ENCODE measurements at regions not wholly inside any gene's neighbourhood (a gene's known extent, or its start where the extent isn't known, plus 50 kb on each side); places are given as distances from the start of the nearest gene placed in this dataset.
"Not testable (repeated sequence)": the region's sequence is repeated elsewhere in the genome, so short reads cannot be mapped to it uniquely, and the experiment has no call there.

DNA sequence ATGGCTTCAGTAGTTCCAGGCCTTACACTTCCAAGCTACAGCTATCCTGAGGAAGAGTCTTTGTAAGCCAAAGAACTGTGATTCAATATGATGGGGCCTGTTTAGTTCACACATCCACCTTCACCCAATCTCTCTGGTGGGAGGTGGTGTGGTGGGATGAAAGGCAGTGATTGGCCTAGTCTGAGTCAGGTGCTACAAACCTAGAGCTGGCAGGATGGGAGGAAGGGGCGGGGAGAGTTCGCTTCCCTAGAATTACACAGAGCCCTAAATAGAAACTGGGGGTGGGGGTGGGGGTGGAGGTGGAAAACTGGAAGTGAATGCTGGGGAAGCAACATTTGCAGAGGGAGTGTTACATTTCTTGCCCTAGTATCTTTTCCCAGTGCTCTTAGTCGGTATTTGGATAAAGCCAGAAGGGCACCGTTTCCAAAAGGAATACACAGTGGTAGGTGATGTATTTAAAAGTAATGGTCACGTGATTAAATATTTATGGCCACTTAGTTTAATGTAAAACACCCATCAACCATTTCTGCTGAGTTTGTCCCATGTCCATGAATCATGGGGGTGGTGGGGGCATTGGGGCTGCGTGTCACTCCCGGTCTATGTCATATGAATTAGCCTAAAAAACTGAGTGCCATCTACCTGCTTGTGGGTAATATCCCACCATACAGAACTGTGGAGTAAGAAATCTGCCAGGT is 247.6 kb upstream of the PROK2 start:
- TF ChIP-seq, protein P1, sequence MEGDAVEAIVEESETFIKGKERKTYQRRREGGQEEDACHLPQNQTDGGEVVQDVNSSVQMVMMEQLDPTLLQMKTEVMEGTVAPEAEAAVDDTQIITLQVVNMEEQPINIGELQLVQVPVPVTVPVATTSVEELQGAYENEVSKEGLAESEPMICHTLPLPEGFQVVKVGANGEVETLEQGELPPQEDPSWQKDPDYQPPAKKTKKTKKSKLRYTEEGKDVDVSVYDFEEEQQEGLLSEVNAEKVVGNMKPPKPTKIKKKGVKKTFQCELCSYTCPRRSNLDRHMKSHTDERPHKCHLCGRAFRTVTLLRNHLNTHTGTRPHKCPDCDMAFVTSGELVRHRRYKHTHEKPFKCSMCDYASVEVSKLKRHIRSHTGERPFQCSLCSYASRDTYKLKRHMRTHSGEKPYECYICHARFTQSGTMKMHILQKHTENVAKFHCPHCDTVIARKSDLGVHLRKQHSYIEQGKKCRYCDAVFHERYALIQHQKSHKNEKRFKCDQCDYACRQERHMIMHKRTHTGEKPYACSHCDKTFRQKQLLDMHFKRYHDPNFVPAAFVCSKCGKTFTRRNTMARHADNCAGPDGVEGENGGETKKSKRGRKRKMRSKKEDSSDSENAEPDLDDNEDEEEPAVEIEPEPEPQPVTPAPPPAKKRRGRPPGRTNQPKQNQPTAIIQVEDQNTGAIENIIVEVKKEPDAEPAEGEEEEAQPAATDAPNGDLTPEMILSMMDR (IDR thresholded peaks at IDR 0.05; ENCODE audit: borderline replicate concordance) = no peak
- no peaks in the 10 kb centered on the region for H3K4me1 ChIP-seq
- intact Hi-C loops (cut with micrococcal nuclease) = no loop called here
- DNase-seq = no peak
- no peak overlapping the region for H3K27ac ChIP-seq (replicated peaks)
- no peaks in the 10 kb centered on the region for H3K9me3 ChIP-seq (replicated peaks)
- H3K4me3 ChIP-seq = no peak overlapping the region
- no peaks in the 10 kb centered on the region for H3K36me3 ChIP-seq
- peaks cover 3% of the 10 kb centered on the region for H3K27me3 ChIP-seq (ENCODE audit: low read depth)

DNA sequence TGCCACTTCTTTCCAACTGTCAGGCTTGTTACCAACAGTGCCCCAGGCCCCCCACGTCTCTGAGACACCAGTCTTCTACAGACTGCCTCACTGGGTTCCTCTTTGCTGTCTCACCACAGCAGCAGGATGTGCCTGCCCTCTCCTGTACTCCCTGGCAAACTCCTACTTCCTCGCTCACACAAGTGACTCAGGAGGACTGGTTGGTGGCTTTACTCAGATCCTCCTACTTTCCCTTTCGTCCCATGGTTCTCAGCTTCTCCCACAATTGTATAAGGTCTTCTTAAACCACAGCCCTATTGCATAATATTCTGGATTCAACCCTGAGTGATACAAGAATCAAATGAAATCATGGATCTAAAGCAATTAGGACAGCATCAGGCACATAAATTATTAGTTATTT is 246.6 kb upstream of the PROK2 start:
- TF ChIP-seq, protein P1 (IDR thresholded peaks at IDR 0.05; ENCODE audit: borderline replicate concordance) = no peak
- Histone ChIP-seq H3K4me3 (no peak overlapping the region), H3K36me3 (no peaks in the 10 kb centered on the region), H3K4me1 (no peaks in the 10 kb centered on the region), H3K27ac (replicated peaks) (no peak overlapping the region), H3K9me3 (replicated peaks) (no peaks in the 10 kb centered on the region), H3K27me3 (ENCODE audit: low read depth) (peaks cover 3% of the 10 kb centered on the region)
- DNase-seq = peak; percentile 16
- intact Hi-C loops (cut with micrococcal nuclease) = no loop called here

DNA sequence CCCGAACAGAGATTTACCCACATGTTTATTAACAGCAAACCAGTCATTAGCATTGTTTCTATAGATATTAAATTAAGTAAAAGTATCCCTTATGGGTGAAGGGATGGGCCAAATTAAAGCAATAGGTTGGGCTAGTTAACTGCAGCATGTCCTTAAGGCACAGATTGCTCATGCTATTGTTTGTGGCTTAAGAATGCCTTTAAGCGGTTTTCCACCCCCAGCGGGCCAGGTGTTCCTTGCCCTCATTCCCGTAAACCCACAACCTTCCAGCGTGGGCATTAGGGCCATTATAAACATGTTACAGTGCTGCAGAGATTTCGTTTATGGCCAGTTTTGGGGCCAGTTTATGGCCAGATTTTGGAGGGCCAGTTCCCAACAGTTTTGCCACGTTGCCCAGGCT is 245.3 kb upstream of the PROK2 start:
- H3K36me3 ChIP-seq; intact Hi-C loops (cut with micrococcal nuclease); H3K27me3 ChIP-seq (ENCODE audit: low read depth); H3K4me1 ChIP-seq; H3K27ac ChIP-seq (replicated peaks); H3K9me3 ChIP-seq (replicated peaks); DNase-seq; H3K4me3 ChIP-seq: not testable (repeated sequence)

DNA sequence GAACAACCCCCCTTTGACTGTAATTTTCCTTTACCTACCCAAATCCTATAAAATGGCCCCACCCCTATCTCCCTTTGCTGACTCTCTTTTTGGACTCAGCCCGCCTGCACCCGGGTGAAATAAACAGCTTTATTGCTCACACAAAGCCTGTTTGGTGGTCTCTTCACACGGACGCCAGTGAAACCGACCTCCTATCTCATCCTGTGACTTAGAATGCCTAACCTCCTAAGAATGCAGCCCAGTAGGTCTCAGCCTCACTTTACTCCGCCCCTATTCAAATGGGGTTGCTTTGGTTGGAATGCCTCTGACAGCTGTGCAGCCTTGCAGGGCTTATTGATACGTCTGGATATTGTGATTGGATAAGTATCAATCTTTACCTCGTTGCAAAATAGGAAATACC is 243.8 kb upstream of the PROK2 start:
- H3K4me3 ChIP-seq; H3K9me3 ChIP-seq (replicated peaks); H3K27ac ChIP-seq (replicated peaks); intact Hi-C loops (cut with micrococcal nuclease); H3K36me3 ChIP-seq; H3K4me1 ChIP-seq; H3K27me3 ChIP-seq (ENCODE audit: low read depth); DNase-seq: not testable (repeated sequence)

DNA sequence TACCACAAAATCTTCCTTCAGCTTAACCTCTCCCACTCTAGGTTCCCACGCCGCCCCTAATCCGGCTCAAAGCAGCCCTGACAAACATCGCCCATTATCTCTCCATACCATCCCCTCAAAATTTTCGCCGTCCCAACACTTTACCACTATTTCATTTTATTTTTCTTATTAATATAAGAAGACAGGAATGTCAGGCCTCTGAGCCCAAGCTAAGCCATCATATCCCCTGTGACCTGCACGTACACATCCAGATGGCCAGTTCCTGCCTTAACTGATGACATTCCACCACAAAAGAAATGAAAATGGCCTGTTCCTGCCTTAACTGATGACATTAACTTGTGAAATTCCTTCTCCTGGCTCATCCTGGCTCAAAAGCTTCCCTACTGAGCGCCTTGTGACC is 243.4 kb upstream of the PROK2 start:
- H3K9me3 ChIP-seq (replicated peaks); H3K4me1 ChIP-seq; H3K4me3 ChIP-seq; H3K27ac ChIP-seq (replicated peaks); H3K27me3 ChIP-seq (ENCODE audit: low read depth); H3K36me3 ChIP-seq; DNase-seq; intact Hi-C loops (cut with micrococcal nuclease): not testable (repeated sequence)

DNA sequence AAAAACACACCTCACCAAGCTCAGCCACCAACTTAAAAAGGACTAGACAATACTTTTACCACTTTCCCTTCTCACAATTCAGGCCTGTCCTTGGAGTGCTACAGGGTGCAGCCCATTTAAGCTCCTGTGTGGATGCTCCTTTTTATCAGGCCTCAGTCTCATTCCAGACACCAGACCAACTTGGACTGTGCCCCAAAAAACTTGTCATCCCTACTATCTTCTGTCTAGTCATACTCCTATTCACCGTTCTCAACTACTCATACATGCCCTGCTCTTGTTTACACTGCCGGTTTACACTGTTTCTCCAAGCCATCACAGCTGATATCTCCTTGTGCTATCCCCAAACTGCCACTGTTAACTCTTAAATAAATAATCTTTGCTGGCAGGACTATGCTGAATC is 242.8 kb upstream of the PROK2 start:
- DNase-seq; H3K4me1 ChIP-seq; intact Hi-C loops (cut with micrococcal nuclease); H3K4me3 ChIP-seq; H3K27ac ChIP-seq (replicated peaks); H3K9me3 ChIP-seq (replicated peaks); H3K27me3 ChIP-seq (ENCODE audit: low read depth); H3K36me3 ChIP-seq: not testable (repeated sequence)

DNA sequence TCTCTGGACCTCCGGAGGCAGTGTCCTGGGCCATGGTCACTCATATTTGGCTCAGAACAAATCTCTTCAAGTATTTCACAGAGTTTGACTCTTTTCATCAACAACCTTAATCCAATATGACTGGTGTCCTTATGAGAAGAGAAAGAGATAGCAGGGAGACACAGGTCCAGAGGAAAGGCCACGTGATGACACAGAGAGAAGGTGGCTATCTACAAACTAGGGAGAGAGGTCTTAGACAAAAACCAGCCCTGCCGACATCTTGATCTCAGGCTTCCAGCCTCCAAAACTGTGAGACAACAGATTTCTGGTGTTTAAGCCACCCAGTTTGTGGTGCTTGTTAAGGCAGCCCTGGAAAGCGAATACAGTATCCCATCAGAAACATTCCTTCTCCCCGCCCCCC is 237.1 kb upstream of the PROK2 start:
- intact Hi-C loops (cut with micrococcal nuclease) = no loop called here
- H3K36me3 ChIP-seq = no peaks in the 10 kb centered on the region
- no peak for DNase-seq
- no peak overlapping the region for H3K27ac ChIP-seq (replicated peaks)
- TF ChIP-seq, protein P1 (IDR thresholded peaks at IDR 0.05; ENCODE audit: borderline replicate concordance) = no peak
- peaks cover 17% of the 10 kb centered on the region for H3K4me1 ChIP-seq
- H3K4me3 ChIP-seq = no peak overlapping the region
- no peaks in the 10 kb centered on the region for H3K27me3 ChIP-seq (ENCODE audit: low read depth)
- no peaks in the 10 kb centered on the region for H3K9me3 ChIP-seq (replicated peaks)

DNA sequence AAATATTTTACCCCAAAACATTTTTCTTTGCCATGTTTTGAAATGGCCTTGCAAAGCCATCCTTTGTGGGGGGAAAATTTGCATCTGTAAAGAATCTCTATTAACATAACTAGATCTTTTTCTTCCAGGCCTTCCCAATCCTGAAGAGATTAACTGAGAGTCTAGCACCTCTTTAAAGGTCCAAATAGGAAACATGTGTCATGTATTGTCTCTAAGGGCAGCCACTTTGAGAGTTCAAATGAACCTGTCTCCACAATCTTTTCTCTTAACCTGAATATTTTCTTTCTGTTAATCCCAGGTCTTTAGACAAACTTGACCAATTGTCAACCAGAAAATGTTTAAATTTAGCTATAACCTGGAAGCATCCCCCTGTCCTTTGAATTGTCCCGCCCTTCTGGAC is 236.6 kb upstream of the PROK2 start:
- no peaks in the 10 kb centered on the region for H3K36me3 ChIP-seq
- H3K27me3 ChIP-seq (ENCODE audit: low read depth) = no peaks in the 10 kb centered on the region
- no peak overlapping the region for H3K27ac ChIP-seq (replicated peaks)
- no peak overlapping the region for H3K4me3 ChIP-seq
- TF ChIP-seq, protein P1 (IDR thresholded peaks at IDR 0.05; ENCODE audit: borderline replicate concordance) = no peak
- H3K4me1 ChIP-seq = peaks cover 18% of the 10 kb centered on the region
- DNase-seq = no peak
- H3K9me3 ChIP-seq (replicated peaks) = no peaks in the 10 kb centered on the region
- intact Hi-C loops (cut with micrococcal nuclease) = no loop called here
